ENCODE measurements at regions not wholly inside any gene's neighbourhood (a gene's known extent, or its start where the extent isn't known, plus 50 kb on each side); places are given as distances from the start of the nearest gene placed in this dataset.
"Not testable (repeated sequence)": the region's sequence is repeated elsewhere in the genome, so short reads cannot be mapped to it uniquely, and the experiment has no call there.

- TF ChIP-seq POLR2AphosphoS5 (IDR thresholded peaks at IDR 0.05; ENCODE audit: low read length); MAX (IDR thresholded peaks at IDR 0.05; ENCODE audit: low read depth, low read length); CTCF (IDR thresholded peaks at IDR 0.05 in 2 of 3, conservative IDR thresholded peaks at IDR 0.05 in 1 of 3; ENCODE audit: control insufficient read depth in 2 of 3, extremely low read depth in 1 of 3, insufficient read depth in 1 of 3, low read depth in 3 of 3, low read length in 3 of 3); POLR2AphosphoS2 (IDR thresholded peaks at IDR 0.05; ENCODE audit: low read depth, low read length); NR2C1 (IDR thresholded peaks at IDR 0.05); POLR2A (IDR thresholded peaks at IDR 0.05; ENCODE audit: low read depth, low read length); EP300 (IDR thresholded peaks at IDR 0.05; ENCODE audit: borderline replicate concordance in 1 of 2, control insufficient read depth in 1 of 2, low read depth in 2 of 2, low read length in 2 of 2); REST (IDR thresholded peaks at IDR 0.05; ENCODE audit: low read depth, low read length); EZH2 (IDR thresholded peaks at IDR 0.05; ENCODE audit: borderline replicate concordance, control insufficient read depth, low read depth, low read length); ZNF687 (IDR thresholded peaks at IDR 0.05); ZZZ3 (IDR thresholded peaks at IDR 0.05; ENCODE audit: control insufficient read depth, insufficient read length, low read depth): not testable (repeated sequence)
These were observed 873.8 kb downstream of the PCDH17 start for GRCh38 chr13:58505262-58505920.
